NCI-H2081 (cell line): ENCODE measurements at regions not wholly inside any gene's neighbourhood (a gene's known extent, or its start where the extent isn't known, plus 50 kb on each side); places are given as distances from the start of the nearest gene placed in this dataset.

ENCODE experiments used
- DNase-seq, 2 experiments: peaks; one replicate each; lab custom pipeline; 2025; lab: John Stamatoyannopoulos, UW

GRCh38 chr3:72134989-72135451 is 350.1 kb upstream of the PROK2 start:
- no peak for DNase-seq

GRCh38 chr3:72133329-72134011 is 348.5 kb upstream of the PROK2 start:
- no peak for DNase-seq

- DNase-seq: no peak
Observed at GRCh38 chr3:72131899-72132298, 347.0 kb upstream of the PROK2 start.

- DNase-seq: no peak
Observed at GRCh38 chr3:72130565-72130964, 345.6 kb upstream of the PROK2 start.

GRCh38 chr3:72129501-72130094 is 344.6 kb upstream of the PROK2 start:
- no peak for DNase-seq

GRCh38 chr3:72128921-72129320 is 344.0 kb upstream of the PROK2 start:
- DNase-seq: no peak

- DNase-seq: no peak
Observed at GRCh38 chr3:72127844-72128243, 342.9 kb upstream of the PROK2 start.

GRCh38 chr3:72127224-72127612 is 342.3 kb upstream of the PROK2 start:
- DNase-seq: no peak

GRCh38 chr3:72126441-72127223 is 341.7 kb upstream of the PROK2 start:
- DNase-seq: no peak

- no peak for DNase-seq
Observed at GRCh38 chr3:72123908-72124441, 339.0 kb upstream of the PROK2 start.

- DNase-seq: no peak
Observed at GRCh38 chr3:72120806-72121778, 336.1 kb upstream of the PROK2 start.

GRCh38 chr3:72120039-72120438 is 335.1 kb upstream of the PROK2 start:
- DNase-seq: no peak

- no peak for DNase-seq
Observed at GRCh38 chr3:72118628-72119027, 333.7 kb upstream of the PROK2 start.

- DNase-seq: no peak
Observed at GRCh38 chr3:72116226-72116625, 331.3 kb upstream of the PROK2 start.

- DNase-seq: no peak
Observed at GRCh38 chr3:72115307-72115706, 330.4 kb upstream of the PROK2 start.

GRCh38 chr3:72114773-72115172 is 329.8 kb upstream of the PROK2 start:
- no peak for DNase-seq

GRCh38 chr3:72113964-72114363 is 329.0 kb upstream of the PROK2 start:
- no peak for DNase-seq

GRCh38 chr3:72113564-72113963 is 328.6 kb upstream of the PROK2 start:
- DNase-seq: no peak

- DNase-seq: no peak
Observed at GRCh38 chr3:72112435-72112834, 327.5 kb upstream of the PROK2 start.

GRCh38 chr3:72111265-72112205 is 326.6 kb upstream of the PROK2 start:
- no peak for DNase-seq
